Fibroblast of mammary gland (primary cell): ENCODE measurements at regions not wholly inside any gene's neighbourhood (a gene's known extent, or its start where the extent isn't known, plus 50 kb on each side); places are given as distances from the start of the nearest gene placed in this dataset.

Experiments used
- DNase-seq: peaks from one replicate; pipeline ENCODE4 v3.0.0-alpha.2; 2010; ENCODE audit warnings: low read depth
- H3K4me3 ChIP-seq: 2 replicates; pipeline ENCODE4 v1.5.1; 2011; ENCODE audit warnings: low read depth, mild to moderate bottlenecking, low read length, moderate library complexity; ENCODE audit not compliant: control insufficient read depth
- CTCF ChIP-seq: conservative IDR thresholded peaks from 2 replicates; pipeline ENCODE4 v1.5.1; 2011; ENCODE audit warnings: low read depth, low read length, inconsistent platforms; ENCODE audit not compliant: control insufficient read depth, insufficient read depth

- TF ChIP-seq CTCF: no peak
- DNase-seq: peak; percentile 35
- no peak overlapping the region for H3K4me3 ChIP-seq
Measured at GRCh38 chr12:97757481-97758193, 295.0 kb downstream of the RMST start.

GRCh38 chr12:97758194-97758501 lies 295.5 kb downstream of the RMST start:
- TF ChIP-seq CTCF: no peak
- no peak overlapping the region for H3K4me3 ChIP-seq
- no peak for DNase-seq

GRCh38 chr12:97758586-97758985 lies 296.0 kb downstream of the RMST start:
- no peak overlapping the region for H3K4me3 ChIP-seq
- no peak for DNase-seq
- no peak for TF ChIP-seq CTCF

- TF ChIP-seq CTCF: no peak
- H3K4me3 ChIP-seq: no peak overlapping the region
Measured at GRCh38 chr12:97760601-97761000, 298.0 kb downstream of the RMST start.

GRCh38 chr12:97763113-97763512 lies 300.5 kb downstream of the RMST start:
- DNase-seq: no peak
- H3K4me3 ChIP-seq: no peak overlapping the region
- TF ChIP-seq CTCF: no peak

More at GRCh38 chr12:97760601-97761000, 298.0 kb downstream of the RMST start:
- DNase-seq: peak; percentile 45

- no peak for DNase-seq
- no peak for TF ChIP-seq CTCF
- no peak overlapping the region for H3K4me3 ChIP-seq
Measured at GRCh38 chr12:97764700-97765099, 302.1 kb downstream of the RMST start.

- peak; percentile 37 for DNase-seq
- no peak overlapping the region for H3K4me3 ChIP-seq
- no peak for TF ChIP-seq CTCF
Measured at GRCh38 chr12:97767347-97767746, 304.7 kb downstream of the RMST start.
